GM23338 (cell line): ENCODE measurements at regions not wholly inside any gene's neighbourhood (a gene's known extent, or its start where the extent isn't known, plus 50 kb on each side); places are given as distances from the start of the nearest gene placed in this dataset.

Source experiments
- ATAC-seq: fragments of 200-7000 bp; cut with Tn5 transposase; 3 replicates; pipeline ENCODE4 v1.9.1; 2020
- DNase-seq: peaks from one replicate; pipeline ENCODE4 v3.0.0-alpha.2; 2015; ENCODE audit warnings: low spot score
- H2AFZ ChIP-seq: fragments of 200-600 bp; sonication (generic); 2 replicates; pipeline ENCODE4 v1.8.0; 2016; ENCODE audit warnings: antibody characterized with exemption, mild to moderate bottlenecking, moderate library complexity
- H3F3A ChIP-seq: fragments of 200-600 bp; sonication (generic); replicated peaks from 2 replicates; pipeline ENCODE4 v1.8.0; 2017; ENCODE audit warnings: antibody characterized with exemption, mixed run types, low read depth
- H3K27ac ChIP-seq: fragments of 200-600 bp; sonication (generic); 2 replicates; pipeline ENCODE4 v1.6.1; 2016; ENCODE audit warnings: low read depth
- H3K27me3 ChIP-seq: fragments of 200-600 bp; sonication (generic); 2 replicates; pipeline ENCODE4 v1.8.0; 2016; ENCODE audit warnings: mild to moderate bottlenecking, mixed run types, moderate library complexity; ENCODE audit not compliant: insufficient read depth
- H3K36me3 ChIP-seq: fragments of 200-600 bp; sonication (generic); 2 replicates; pipeline ENCODE4 v1.8.0; 2016; ENCODE audit warnings: mild to moderate bottlenecking; ENCODE audit not compliant: insufficient read depth
- H3K4me1 ChIP-seq: fragments of 200-600 bp; sonication (generic); 2 replicates; pipeline ENCODE4 v1.8.0; 2016; ENCODE audit warnings: mild to moderate bottlenecking, moderate library complexity; ENCODE audit not compliant: insufficient read depth
- H3K4me2 ChIP-seq: fragments of 200-600 bp; sonication (generic); 2 replicates; pipeline ENCODE4 v1.7.1; 2017; ENCODE audit warnings: mixed run types
- H3K4me3 ChIP-seq: fragments of 200-600 bp; sonication (generic); 2 replicates; pipeline ENCODE4 v1.6.1; 2016; ENCODE audit warnings: mixed run types
- H3K79me2 ChIP-seq: fragments of 200-600 bp; sonication (generic); replicated peaks from 2 replicates; pipeline ENCODE4 v1.8.0; 2017; ENCODE audit warnings: mild to moderate bottlenecking; ENCODE audit not compliant: insufficient read depth
- H3K9me2 ChIP-seq: fragments of 200-600 bp; sonication (generic); 2 replicates; pipeline ENCODE4 v1.8.0; 2017; ENCODE audit not compliant: insufficient read depth
- H4K20me1 ChIP-seq: fragments of 200-600 bp; sonication (generic); replicated peaks from 2 replicates; pipeline ENCODE4 v1.8.0; 2017; ENCODE audit warnings: mild to moderate bottlenecking; ENCODE audit not compliant: insufficient read depth
- H3K27ac Mint-ChIP-seq: 2 replicates; pipeline ENCODE4 v1.8.0; 2020; ENCODE audit warnings: inconsistent platforms, mild to moderate bottlenecking, moderate library complexity, mixed read lengths
- H3K27me3 Mint-ChIP-seq: 3 replicates; pipeline ENCODE4 v1.8.0; 2022; ENCODE audit warnings: low read depth, mild to moderate bottlenecking, moderate library complexity, mixed read lengths, inconsistent platforms; ENCODE audit not compliant: insufficient read depth, poor library complexity
- H3K36me3 Mint-ChIP-seq: 3 replicates; pipeline ENCODE4 v1.8.0; 2021; ENCODE audit warnings: low read depth, mild to moderate bottlenecking, inconsistent platforms, moderate library complexity, mixed read lengths
- H3K4me1 Mint-ChIP-seq: 3 replicates; pipeline ENCODE4 v1.8.0; 2020; ENCODE audit warnings: mild to moderate bottlenecking, inconsistent platforms, mixed read lengths
- H3K4me3 Mint-ChIP-seq: 3 replicates; pipeline ENCODE4 v1.8.0; 2021; ENCODE audit warnings: moderate library complexity, mild to moderate bottlenecking, inconsistent platforms, mixed read lengths
- H3K9me3 Mint-ChIP-seq: 3 replicates; pipeline ENCODE4 v1.8.0; 2020; ENCODE audit warnings: moderate library complexity, mild to moderate bottlenecking, inconsistent platforms, mixed read lengths
- CREB1 ChIP-seq: fragments of 250-450 bp; sonication (Bioruptor Pico); IDR thresholded peaks from 2 replicates; pipeline ENCODE4 v1.5.0; 2020; ENCODE audit warnings: low read depth, mild to moderate bottlenecking, moderate library complexity
- ETS1 ChIP-seq: IDR thresholded peaks from 2 replicates; pipeline ENCODE4 v1.6.1; 2016; ENCODE audit warnings: antibody characterized with exemption
- EZH2 ChIP-seq: fragments of 200-600 bp; sonication (generic); IDR thresholded peaks from one replicate; pipeline ENCODE4 v1.8.0; 2017; ENCODE audit warnings: antibody characterized with exemption, mild to moderate bottlenecking, low read depth; ENCODE audit not compliant: unreplicated experiment
- EZH2phosphoT487 ChIP-seq: fragments of 200-600 bp; sonication (generic); IDR thresholded peaks from one replicate; pipeline ENCODE4 v1.8.1; 2018; ENCODE audit warnings: antibody characterized with exemption; ENCODE audit not compliant: unreplicated experiment
- JUNB ChIP-seq: IDR thresholded peaks from one replicate; pipeline ENCODE4 v1.6.1; 2016; ENCODE audit warnings: antibody characterized with exemption; ENCODE audit not compliant: unreplicated experiment
- NANOG ChIP-seq: IDR thresholded peaks from 2 replicates; pipeline ENCODE4 v1.6.1; 2016; ENCODE audit warnings: antibody characterized with exemption, borderline replicate concordance
- POLR2AphosphoS5 ChIP-seq: IDR thresholded peaks from 2 replicates; pipeline ENCODE4 v1.6.1; 2016; ENCODE audit warnings: antibody characterized with exemption, low read depth
- REST ChIP-seq: IDR thresholded peaks from one replicate; pipeline ENCODE4 v1.6.1; 2018; ENCODE audit warnings: antibody characterized with exemption; ENCODE audit not compliant: unreplicated experiment
- STAT1 ChIP-seq: IDR thresholded peaks from one replicate; pipeline ENCODE4 v1.6.1; 2016; ENCODE audit warnings: antibody characterized with exemption; ENCODE audit not compliant: unreplicated experiment
- ZNF114 ChIP-seq: fragments of 250-450 bp; sonication (Bioruptor Pico); IDR thresholded peaks from 2 replicates; pipeline ENCODE4 v1.5.0; 2020; ENCODE audit warnings: mild to moderate bottlenecking, moderate library complexity
- ZNF331 ChIP-seq: fragments of 250-450 bp; sonication (Bioruptor Pico); IDR thresholded peaks from 2 replicates; pipeline ENCODE4 v1.5.0; 2020; ENCODE audit warnings: low read depth, mild to moderate bottlenecking, moderate library complexity
- ZNF462 ChIP-seq: fragments of 250-450 bp; sonication (Bioruptor Pico); IDR thresholded peaks from 2 replicates; pipeline ENCODE4 v1.5.0; 2020; ENCODE audit warnings: mild to moderate bottlenecking, moderate library complexity
- TF ChIP-seq, protein P1 (sequence below), 2 experiments: fragments of 200-600 bp in 1 of 2; sonication (generic) in 1 of 2; conservative IDR thresholded peaks; 2 replicates each; pipeline versions ENCODE4 v1.5.1 to v1.6.1; 2016 to 2017; ENCODE audit warnings: antibody characterized with exemption in 2 of 2, low read depth in 2 of 2, mild to moderate bottlenecking in 2 of 2, moderate library complexity in 1 of 2

GRCh38 chr17:12599186-12599920, 66.3 kb upstream of the MYOCD start:
- Histone ChIP-seq H3K9me2 (no peaks in the 10 kb centered on the region), H3K79me2 (no peaks in the 10 kb centered on the region), H4K20me1 (no peaks in the 10 kb centered on the region), H3K36me3 (no peaks in the 10 kb centered on the region), H2AFZ (no peak overlapping the region), H3K4me2 (no peak overlapping the region), H3K27me3 (no peaks in the 10 kb centered on the region), H3K4me1 (no peaks in the 10 kb centered on the region), H3F3A (no peaks in the 10 kb centered on the region), H3K4me3 (no peak overlapping the region), H3K27ac (no peak overlapping the region)
- ATAC-seq (no peak), DNase-seq (no peak)
- H3K27me3 Mint-ChIP-seq, result peaks cover 2% of the 10 kb centered on the region
- no peaks in the 10 kb centered on the region for H3K36me3 Mint-ChIP-seq
- TF ChIP-seq JUNB (no peak), NANOG (no peak), ZNF331 (CRISPR knock-in tag) (no peak), CREB1 (no peak), STAT1 (no peak), POLR2AphosphoS5 (no peak), ZNF462 (CRISPR knock-in tag) (no peak), EZH2 (no peak), REST (no peak), ETS1 (no peak), EZH2phosphoT487 (no peak), ZNF114 (CRISPR knock-in tag) (no peak)
- TF ChIP-seq, protein P1, sequence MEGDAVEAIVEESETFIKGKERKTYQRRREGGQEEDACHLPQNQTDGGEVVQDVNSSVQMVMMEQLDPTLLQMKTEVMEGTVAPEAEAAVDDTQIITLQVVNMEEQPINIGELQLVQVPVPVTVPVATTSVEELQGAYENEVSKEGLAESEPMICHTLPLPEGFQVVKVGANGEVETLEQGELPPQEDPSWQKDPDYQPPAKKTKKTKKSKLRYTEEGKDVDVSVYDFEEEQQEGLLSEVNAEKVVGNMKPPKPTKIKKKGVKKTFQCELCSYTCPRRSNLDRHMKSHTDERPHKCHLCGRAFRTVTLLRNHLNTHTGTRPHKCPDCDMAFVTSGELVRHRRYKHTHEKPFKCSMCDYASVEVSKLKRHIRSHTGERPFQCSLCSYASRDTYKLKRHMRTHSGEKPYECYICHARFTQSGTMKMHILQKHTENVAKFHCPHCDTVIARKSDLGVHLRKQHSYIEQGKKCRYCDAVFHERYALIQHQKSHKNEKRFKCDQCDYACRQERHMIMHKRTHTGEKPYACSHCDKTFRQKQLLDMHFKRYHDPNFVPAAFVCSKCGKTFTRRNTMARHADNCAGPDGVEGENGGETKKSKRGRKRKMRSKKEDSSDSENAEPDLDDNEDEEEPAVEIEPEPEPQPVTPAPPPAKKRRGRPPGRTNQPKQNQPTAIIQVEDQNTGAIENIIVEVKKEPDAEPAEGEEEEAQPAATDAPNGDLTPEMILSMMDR (conservative IDR thresholded peaks at IDR 0.05; ENCODE audit: low read depth in 2 of 2), result no peak
- H3K4me1 Mint-ChIP-seq, result no peaks in the 10 kb centered on the region
- H3K4me3 Mint-ChIP-seq, result no peak overlapping the region
- no peak overlapping the region for H3K27ac Mint-ChIP-seq
- H3K9me3 Mint-ChIP-seq, result no peaks in the 10 kb centered on the region
